Spleen (tissue), 11 donors: ENCODE measurements at regions not wholly inside any gene's neighbourhood (a gene's known extent, or its start where the extent isn't known, plus 50 kb on each side); places are given as distances from the start of the nearest gene placed in this dataset.

Source experiments
- DNase-seq: peaks from one replicate; pipeline ENCODE4 v3.0.0-alpha.2; 2020
- H3K27ac ChIP-seq, 8 donors: fragments of 200-600 bp; sonication (generic) in 7 of 8; 1 replicate in 4 of 8; 2 replicates in 4 of 8; pipeline versions ENCODE4 v1.5.0 to v1.8.0; 2016 to 2021; ENCODE audit warnings: inconsistent platforms in 4 of 8, mild to moderate bottlenecking in 4 of 8, moderate library complexity in 1 of 8
- H3K27me3 ChIP-seq, 7 donors: fragments of 200-600 bp; sonication (generic) in 6 of 7; replicated peaks in 1 of 7; 1 replicate in 4 of 7; 2 replicates in 3 of 7; pipeline versions ENCODE4 v1.5.0 to v1.8.0; 2016 to 2021; ENCODE audit warnings: inconsistent platforms in 3 of 7, mild to moderate bottlenecking in 1 of 7
- H3K36me3 ChIP-seq, 6 donors: fragments of 200-600 bp; sonication (generic) in 5 of 6; 1 replicate in 4 of 6; 2 replicates in 2 of 6; pipeline versions ENCODE4 v1.5.0 to v1.8.0; 2016 to 2021; ENCODE audit warnings: inconsistent platforms in 2 of 6
- H3K4me1 ChIP-seq, 6 donors: fragments of 200-600 bp; sonication (generic) in 5 of 6; 1 replicate in 3 of 6; 2 replicates in 3 of 6; pipeline versions ENCODE4 v1.5.0 to v1.8.0; 2016 to 2021; ENCODE audit warnings: inconsistent platforms in 3 of 6
- H3K4me3 ChIP-seq, 8 donors: fragments of 200-600 bp; sonication (generic) in 7 of 8; 1 replicate in 4 of 8; 2 replicates in 4 of 8; pipeline versions ENCODE4 v1.5.0 to v1.8.0; 2016 to 2021; ENCODE audit warnings: inconsistent platforms in 4 of 8, mild to moderate bottlenecking in 4 of 8, moderate library complexity in 2 of 8
- H3K9me3 ChIP-seq, 8 donors: fragments of 200-600 bp; sonication (generic) in 7 of 8; 1 replicate in 4 of 8; 2 replicates in 4 of 8; pipeline versions ENCODE4 v1.5.0 to v1.8.0; 2016 to 2021; ENCODE audit warnings: inconsistent platforms in 4 of 8
- POLR2A ChIP-seq, 3 donors: fragments of 450-650 bp; IDR thresholded peaks; one replicate each; pipeline ENCODE4 v1.5.1; 2017; ENCODE audit warnings: antibody characterized with exemption in 3 of 3, mild to moderate bottlenecking in 1 of 3
- POLR2AphosphoS5 ChIP-seq, 3 donors: sonication (generic); formaldehyde crosslinking; IDR thresholded peaks; one replicate each; pipeline ENCODE4 v1.5.1; 2017; ENCODE audit warnings: antibody characterized with exemption in 3 of 3
- WGBS, 5 donors: extraction: QIAGEN DNeasy Blood & Tissue Kit in 3 of 5; methylation state at CpG; one replicate each; pipeline versions ENCODE4 v1.1.5 to v1.1.7; 2013 to 2018; 5-methylcytosine and 5-hydroxymethylcytosine counted together
- intact Hi-C: fragments of 100-400 bp; cut with DNase I; formaldehyde crosslinking; loops from one replicate; pipeline ENCODE4 v1.15.0; 2023; ENCODE audit warnings: low total_unique reads
- TF ChIP-seq, protein P1 (sequence below), 11 experiments: fragments of 200-600 bp in 7 of 11; fragments of 450-650 bp in 4 of 11; sonication (generic) in 4 of 11; IDR thresholded peaks in 8 of 11; conservative IDR thresholded peaks in 3 of 11; 1 replicate in 7 of 11; 2 replicates in 4 of 11; pipeline versions ENCODE4 v1.4.0 to v1.8.0; 2016 to 2021; ENCODE audit warnings: antibody characterized with exemption in 11 of 11, inconsistent platforms in 4 of 11, mild to moderate bottlenecking in 1 of 11
- donor health status: healthy with polysubstance abuse.
- donor health status: DM: no; HTN: no; CAD: no; lungs with moderate emphysema.
- donor health status: DM: no; HTN: no; CAD: no.
- donor health status: Bipolar disorder and iron deficiency.
- donor health status: healthy.
- donor health status: DM: no; HTN: no; CAD: no.
- donor health status: DM: yes; HTN: yes; CAD: no.

DNA sequence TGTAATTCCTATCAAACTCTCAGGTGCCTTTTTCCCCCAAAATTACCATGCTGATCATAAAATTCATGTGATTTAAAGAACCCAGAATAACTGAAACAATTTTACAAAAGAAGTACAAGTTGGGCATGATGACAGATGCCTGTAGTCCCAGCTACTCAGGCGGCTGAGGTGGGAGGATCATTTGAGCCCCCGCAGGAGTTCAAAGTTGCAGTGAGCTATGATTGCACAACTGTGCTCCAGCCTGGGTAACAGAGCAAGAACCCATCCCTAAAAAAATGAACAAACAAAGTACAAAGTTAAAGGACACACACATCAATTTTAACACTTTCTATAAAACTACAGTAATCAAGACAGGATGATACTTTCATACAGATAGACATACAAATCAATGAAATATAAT is 97.9 kb upstream of the LPAR1 start:
- intact Hi-C loops, result no loop called here
- H3K27me3 ChIP-seq, result no peaks in the 10 kb centered on the region
- peaks cover 3 to 26% (median 19%) of the 10 kb centered on the region in 8 donors for H3K9me3 ChIP-seq
- H3K4me3 ChIP-seq, result no peak overlapping the region
- no peak overlapping the region for H3K27ac ChIP-seq
- DNase-seq, result no peak
- no peaks in the 10 kb centered on the region for H3K36me3 ChIP-seq
- 70 to 95% (median 91%) methylated on average over 2 of the region's 2 CpGs for WGBS, 5 donors
- TF ChIP-seq, protein P1, sequence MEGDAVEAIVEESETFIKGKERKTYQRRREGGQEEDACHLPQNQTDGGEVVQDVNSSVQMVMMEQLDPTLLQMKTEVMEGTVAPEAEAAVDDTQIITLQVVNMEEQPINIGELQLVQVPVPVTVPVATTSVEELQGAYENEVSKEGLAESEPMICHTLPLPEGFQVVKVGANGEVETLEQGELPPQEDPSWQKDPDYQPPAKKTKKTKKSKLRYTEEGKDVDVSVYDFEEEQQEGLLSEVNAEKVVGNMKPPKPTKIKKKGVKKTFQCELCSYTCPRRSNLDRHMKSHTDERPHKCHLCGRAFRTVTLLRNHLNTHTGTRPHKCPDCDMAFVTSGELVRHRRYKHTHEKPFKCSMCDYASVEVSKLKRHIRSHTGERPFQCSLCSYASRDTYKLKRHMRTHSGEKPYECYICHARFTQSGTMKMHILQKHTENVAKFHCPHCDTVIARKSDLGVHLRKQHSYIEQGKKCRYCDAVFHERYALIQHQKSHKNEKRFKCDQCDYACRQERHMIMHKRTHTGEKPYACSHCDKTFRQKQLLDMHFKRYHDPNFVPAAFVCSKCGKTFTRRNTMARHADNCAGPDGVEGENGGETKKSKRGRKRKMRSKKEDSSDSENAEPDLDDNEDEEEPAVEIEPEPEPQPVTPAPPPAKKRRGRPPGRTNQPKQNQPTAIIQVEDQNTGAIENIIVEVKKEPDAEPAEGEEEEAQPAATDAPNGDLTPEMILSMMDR (IDR thresholded peaks at IDR 0.05 in 8 of 11, conservative IDR thresholded peaks at IDR 0.05 in 3 of 11), result no peak
- TF ChIP-seq POLR2AphosphoS5 (IDR thresholded peaks at IDR 0.05) (no peak), POLR2A (IDR thresholded peaks at IDR 0.05) (no peak)
- H3K4me1 ChIP-seq, result no peaks in the 10 kb centered on the region

DNA sequence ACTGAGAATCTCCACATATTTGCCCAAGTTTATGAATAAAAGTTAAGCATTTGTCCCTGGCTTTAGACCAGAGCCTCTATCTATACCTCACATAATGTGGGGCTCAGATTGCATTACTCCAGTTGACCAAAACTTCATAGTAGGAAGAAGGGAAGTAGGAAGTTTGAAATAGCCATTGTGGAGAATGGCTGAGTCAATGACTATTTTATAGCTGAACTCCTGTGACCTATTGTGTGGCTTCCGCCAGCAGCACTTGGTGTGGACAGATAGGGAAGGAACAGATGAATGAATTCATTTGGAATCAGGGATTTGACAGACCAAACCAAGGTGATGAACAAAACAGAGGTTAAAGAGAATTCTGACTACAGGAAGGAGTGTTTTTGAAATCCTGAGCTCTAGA is 92.9 kb upstream of the LPAR1 start:
- H3K36me3 ChIP-seq, result no peaks in the 10 kb centered on the region
- H3K27ac ChIP-seq, result no peak overlapping the region
- intact Hi-C loops, result no loop called here
- peaks cover 3 to 26% (median 19%) of the 10 kb centered on the region in 8 donors for H3K9me3 ChIP-seq
- TF ChIP-seq, protein P1 (IDR thresholded peaks at IDR 0.05 in 8 of 11, conservative IDR thresholded peaks at IDR 0.05 in 3 of 11), result no peak
- no peak for TF ChIP-seq POLR2A (IDR thresholded peaks at IDR 0.05)
- TF ChIP-seq POLR2AphosphoS5 (IDR thresholded peaks at IDR 0.05), result no peak
- no peak overlapping the region for H3K4me3 ChIP-seq
- H3K4me1 ChIP-seq, result no peaks in the 10 kb centered on the region
- WGBS, 5 donors, result 77 to 92% (median 83%) methylated on average over 1 of the region's 1 CpG
- H3K27me3 ChIP-seq, result no peaks in the 10 kb centered on the region
- DNase-seq, result no peak

DNA sequence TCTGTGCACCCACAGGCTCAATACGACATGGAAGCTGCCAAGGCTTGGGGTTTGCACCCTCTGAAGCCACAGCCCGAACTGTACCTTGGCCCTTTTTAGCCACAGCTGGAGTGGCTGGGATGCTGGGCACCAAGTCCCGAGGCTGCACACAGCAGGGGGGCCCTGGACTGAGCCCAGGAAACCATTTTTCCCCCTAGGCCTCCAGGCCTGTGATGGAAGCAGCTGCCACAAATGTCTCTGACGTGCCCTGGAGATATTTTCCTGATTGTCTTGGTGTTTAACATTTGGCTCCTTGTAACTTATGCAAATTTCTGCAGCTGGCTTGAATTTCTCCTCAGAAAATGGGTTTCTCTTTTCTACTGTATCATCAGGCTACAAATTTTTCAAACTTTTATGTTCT is 82.3 kb upstream of the LPAR1 start:
- WGBS, 5 donors, result 64 to 82% (median 81%) methylated on average over 4 of the region's 4 CpGs
- no peaks in the 10 kb centered on the region for H3K36me3 ChIP-seq
- TF ChIP-seq POLR2AphosphoS5 (IDR thresholded peaks at IDR 0.05) (no peak), POLR2A (IDR thresholded peaks at IDR 0.05) (no peak)
- TF ChIP-seq, protein P1 (IDR thresholded peaks at IDR 0.05 in 8 of 11, conservative IDR thresholded peaks at IDR 0.05 in 3 of 11), result no peak

DNA sequence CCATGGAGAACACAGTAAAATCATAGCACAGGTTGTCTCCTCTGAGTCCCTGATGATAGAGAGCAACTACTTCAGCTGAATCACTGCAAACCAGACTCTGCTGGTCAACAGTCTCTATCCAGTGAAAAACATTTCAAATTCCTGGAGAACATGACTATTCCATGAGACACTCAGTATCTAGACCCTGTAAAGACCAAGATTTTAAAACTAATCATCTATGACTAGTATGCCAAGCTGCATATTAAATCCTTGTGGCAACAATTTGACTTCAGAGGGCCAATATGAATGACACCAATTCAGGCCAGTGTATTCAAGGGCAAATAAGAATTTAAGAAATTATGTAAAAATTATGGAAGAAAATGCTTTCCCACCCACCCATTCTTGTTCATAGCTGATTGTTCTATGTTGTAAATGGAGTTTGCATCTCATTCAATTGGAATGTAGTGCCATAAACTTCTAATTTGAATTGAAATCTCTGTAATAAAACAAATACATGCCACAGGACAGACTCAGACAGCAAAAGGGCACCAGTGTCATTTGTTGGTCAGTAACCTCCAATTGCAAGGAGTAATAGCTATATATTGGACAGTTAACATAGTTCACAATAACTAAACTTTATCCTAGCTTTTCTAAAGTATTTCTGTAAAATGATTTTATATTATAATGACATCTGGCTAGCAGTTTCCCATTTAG is 80.1 kb upstream of the LPAR1 start:
- H3K4me3 ChIP-seq, result no peak overlapping the region
- intact Hi-C loops, result no loop called here
- H3K27ac ChIP-seq, result no peak overlapping the region
- no peak for DNase-seq
- H3K27me3 ChIP-seq, result no peaks in the 10 kb centered on the region
- peaks cover 0 to 16% (median 4%) of the 10 kb centered on the region in 8 donors for H3K9me3 ChIP-seq
- H3K36me3 ChIP-seq, result no peaks in the 10 kb centered on the region
- TF ChIP-seq, protein P1 (IDR thresholded peaks at IDR 0.05 in 8 of 11, conservative IDR thresholded peaks at IDR 0.05 in 3 of 11), result no peak
- no peak for TF ChIP-seq POLR2AphosphoS5 (IDR thresholded peaks at IDR 0.05)
- TF ChIP-seq POLR2A (IDR thresholded peaks at IDR 0.05), result no peak
- H3K4me1 ChIP-seq, result no peaks in the 10 kb centered on the region

More for the DNA sequence above, 82.3 kb upstream of the LPAR1 start:
- Histone ChIP-seq H3K4me3 (no peak overlapping the region), H3K4me1 (no peaks in the 10 kb centered on the region), H3K27me3 (no peaks in the 10 kb centered on the region), H3K9me3 (peaks cover 0 to 16% (median 4%) of the 10 kb centered on the region in 8 donors), H3K27ac (no peak overlapping the region)
- intact Hi-C loops, result no loop called here
- no peak for DNase-seq
